CD14-positive monocyte (primary cell): ENCODE measurements at regions not wholly inside any gene's neighbourhood (a gene's known extent, or its start where the extent isn't known, plus 50 kb on each side); places are given as distances from the start of the nearest gene placed in this dataset.

Experiments used
- DNase-seq, 3 donors: peaks; one replicate each; pipeline ENCODE4 v3.0.0-alpha.2; 2011 to 2022
- H2AFZ ChIP-seq: 2 replicates; pipeline ENCODE4 v1.6.0; 2012; ENCODE audit warnings: mild to moderate bottlenecking, low read depth, low read length, inconsistent platforms; ENCODE audit not compliant: insufficient read depth, poor library complexity, severe bottlenecking
- H3K27ac ChIP-seq, 2 donors: 1 replicate in 1 of 2; 2 replicates in 1 of 2; pipeline ENCODE4 v1.5.1; 2012 to 2013; ENCODE audit warnings: low read length in 2 of 2, control low read depth in 1 of 2, inconsistent platforms in 1 of 2, low read depth in 1 of 2, mild to moderate bottlenecking in 1 of 2
- H3K27me3 ChIP-seq, 2 donors: one replicate each; pipeline versions ENCODE4 v1.6.0 to v1.6.1; 2011 to 2013; ENCODE audit warnings: low read length in 2 of 2; ENCODE audit not compliant: control insufficient read depth in 2 of 2, insufficient read depth in 2 of 2
- H3K36me3 ChIP-seq, 2 donors: replicated peaks in 1 of 2; 1 replicate in 1 of 2; 2 replicates in 1 of 2; pipeline versions ENCODE4 v1.5.1 to v1.6.1; 2012 to 2013; ENCODE audit warnings: low read length in 2 of 2, control low read depth in 1 of 2, inconsistent platforms in 1 of 2, mild to moderate bottlenecking in 1 of 2; ENCODE audit not compliant: insufficient read depth in 2 of 2, control insufficient read depth in 1 of 2
- H3K4me1 ChIP-seq, 2 donors: 1 replicate in 1 of 2; 2 replicates in 1 of 2; pipeline versions ENCODE4 v1.5.1 to v1.6.1; 2012 to 2013; ENCODE audit warnings: low read length in 2 of 2, control low read depth in 1 of 2, inconsistent platforms in 1 of 2, mild to moderate bottlenecking in 1 of 2, moderate library complexity in 1 of 2; ENCODE audit not compliant: insufficient read depth in 2 of 2, control insufficient read depth in 1 of 2
- H3K4me2 ChIP-seq: replicated peaks from 2 replicates; pipeline ENCODE3; 2012; ENCODE audit warnings: low read length, moderate library complexity, mild to moderate bottlenecking; ENCODE audit not compliant: poor library complexity, severe bottlenecking; ENCODE audit errors: extremely low read depth
- H3K4me3 ChIP-seq, 3 experiments: fragments of 200-600 bp in 1 of 3; sonication (generic) in 1 of 3; replicated peaks in 1 of 3; 1 replicate in 2 of 3; 2 replicates in 1 of 3; pipeline ENCODE4 v1.5.1; 2011 to 2013; ENCODE audit warnings: low read length in 3 of 3, mild to moderate bottlenecking in 3 of 3, control low read depth in 2 of 3, low read depth in 2 of 3, inconsistent platforms in 1 of 3, moderate library complexity in 1 of 3
- H3K79me2 ChIP-seq: 2 replicates; pipeline ENCODE4 v1.6.0; 2012; ENCODE audit warnings: mild to moderate bottlenecking, control low read depth, inconsistent platforms, low read length, moderate library complexity; ENCODE audit not compliant: insufficient read depth
- H3K9ac ChIP-seq: 2 replicates; pipeline ENCODE4 v1.6.0; 2017; ENCODE audit warnings: low read length, mild to moderate bottlenecking; ENCODE audit not compliant: insufficient read depth, poor library complexity, severe bottlenecking
- H3K9me3 ChIP-seq, 2 donors: replicated peaks in 1 of 2; 1 replicate in 1 of 2; 2 replicates in 1 of 2; pipeline versions ENCODE4 v1.5.1 to v1.6.1; 2012 to 2013; ENCODE audit warnings: low read length in 2 of 2, control low read depth in 1 of 2; ENCODE audit not compliant: control insufficient read depth in 1 of 2, insufficient read depth in 1 of 2
- H4K20me1 ChIP-seq: 2 replicates; pipeline ENCODE4 v1.6.0; 2012; ENCODE audit warnings: mild to moderate bottlenecking, low read length, control low read depth, moderate library complexity; ENCODE audit not compliant: insufficient read depth
- H3K27ac Mint-ChIP-seq, 7 donors: one replicate each; pipeline ENCODE4 v1.8.0; 2020; ENCODE audit warnings: mild to moderate bottlenecking in 7 of 7, mixed read lengths in 7 of 7, moderate library complexity in 6 of 7, inconsistent platforms in 2 of 7
- H3K27me3 Mint-ChIP-seq, 3 donors: one replicate each; pipeline ENCODE4 v1.8.0; 2021 to 2022; ENCODE audit warnings: low read depth in 3 of 3, mild to moderate bottlenecking in 3 of 3, mixed read lengths in 3 of 3, moderate library complexity in 3 of 3, inconsistent platforms in 1 of 3
- H3K36me3 Mint-ChIP-seq, 2 donors: one replicate each; pipeline ENCODE4 v1.8.0; 2020; ENCODE audit warnings: mixed read lengths in 2 of 2, inconsistent platforms in 1 of 2, mild to moderate bottlenecking in 1 of 2
- H3K4me1 Mint-ChIP-seq: one replicate; pipeline ENCODE4 v1.8.0; 2020; ENCODE audit warnings: mild to moderate bottlenecking, mixed read lengths
- H3K4me3 Mint-ChIP-seq, 2 donors: one replicate each; pipeline ENCODE4 v1.8.0; 2020; ENCODE audit warnings: mild to moderate bottlenecking in 2 of 2, mixed read lengths in 2 of 2, moderate library complexity in 1 of 2
- H3K9me3 Mint-ChIP-seq, 7 donors: one replicate each; pipeline ENCODE4 v1.8.0; 2020 to 2022; ENCODE audit warnings: mixed read lengths in 7 of 7, mild to moderate bottlenecking in 6 of 7, moderate library complexity in 6 of 7, inconsistent platforms in 2 of 7
- CTCF ChIP-seq: fragments of 200-600 bp; IDR thresholded peaks from one replicate; pipeline ENCODE4 v1.8.0; 2022; ENCODE audit warnings: antibody characterized with exemption, mild to moderate bottlenecking
- WGBS: methylation state at CpG from one replicate; pipeline ENCODE4 v1.1.5; 2013; ENCODE audit warnings: missing lambda C conversion rate; ENCODE audit not compliant: insufficient coverage; 5-methylcytosine and 5-hydroxymethylcytosine counted together
- intact Hi-C, 2 donors: fragments of 100-400 bp; cut with micrococcal nuclease; formaldehyde crosslinking; loops; one replicate each; pipeline versions ENCODE4 v1.15.0 to v1.15.1; 2023

- H2AFZ ChIP-seq, result no peak overlapping the region
- no peaks in the 10 kb centered on the region for H3K36me3 Mint-ChIP-seq
- no peak for TF ChIP-seq CTCF
- H3K27ac Mint-ChIP-seq, result peak overlapping the region in 4 of 7 donors; percentile 45 to 95 (median 88)
- no peaks in the 10 kb centered on the region for H4K20me1 ChIP-seq
- H3K9ac ChIP-seq, result no peak overlapping the region
- no peaks in the 10 kb centered on the region for H3K36me3 ChIP-seq
- H3K9me3 ChIP-seq, result no peaks in the 10 kb centered on the region
- H3K27me3 ChIP-seq, result no peaks in the 10 kb centered on the region
- intact Hi-C loops, result no loop called here
- H3K27me3 Mint-ChIP-seq, result no peaks in the 10 kb centered on the region
- H3K79me2 ChIP-seq, result no peaks in the 10 kb centered on the region
- H3K4me2 ChIP-seq, result no peak overlapping the region
- H3K4me3 Mint-ChIP-seq, result no peak overlapping the region
- peaks cover 37% of the 10 kb centered on the region for H3K4me1 Mint-ChIP-seq
- H3K4me1 ChIP-seq, result peaks cover 37 to 47% of the 10 kb centered on the region in 2 donors
- H3K9me3 Mint-ChIP-seq, result peaks cover 0 to 2% (median 0%) of the 10 kb centered on the region in 7 donors
- peak overlapping the region in 1 of 2 donors; percentile 80 for H3K27ac ChIP-seq
- no peak for DNase-seq
- H3K4me3 ChIP-seq, result no peak overlapping the region
Measured at GRCh38 chr12:89923091-89923490, 214.5 kb upstream of the ATP2B1 start.

GRCh38 chr12:89920866-89921265, 212.2 kb upstream of the ATP2B1 start:
- no peak for TF ChIP-seq CTCF

More at GRCh38 chr12:89920866-89921265, 212.2 kb upstream of the ATP2B1 start:
- H3K9me3 ChIP-seq, result no peaks in the 10 kb centered on the region
- Mint-ChIP-seq H3K36me3 (no peaks in the 10 kb centered on the region), H3K27ac (no peak overlapping the region), H3K9me3 (no peaks in the 10 kb centered on the region), H3K4me3 (no peak overlapping the region), H3K27me3 (no peaks in the 10 kb centered on the region), H3K4me1 (peaks cover 27% of the 10 kb centered on the region)
- H3K4me1 ChIP-seq, result peaks cover 26 to 33% of the 10 kb centered on the region in 2 donors
- H2AFZ ChIP-seq, result no peak overlapping the region
- WGBS, result 90% methylated on average over 2 of the region's 6 CpGs
- H3K27me3 ChIP-seq, result no peaks in the 10 kb centered on the region
- intact Hi-C loops, result no loop called here
- no peaks in the 10 kb centered on the region for H3K79me2 ChIP-seq
- DNase-seq, result no peak
- H3K4me2 ChIP-seq, result no peak overlapping the region
- no peaks in the 10 kb centered on the region for H4K20me1 ChIP-seq
- H3K27ac ChIP-seq, result no peak overlapping the region
- H3K36me3 ChIP-seq, result no peaks in the 10 kb centered on the region
- H3K4me3 ChIP-seq, result no peak overlapping the region
- no peak overlapping the region for H3K9ac ChIP-seq
